Activated CD8-positive, alpha-beta T cell treated with anti-CD3 and anti-CD28 coated beads for 36 hours (primary cell): ENCODE measurements at regions not wholly inside any gene's neighbourhood (a gene's known extent, or its start where the extent isn't known, plus 50 kb on each side); places are given as distances from the start of the nearest gene placed in this dataset.

ENCODE experiments used
- ATAC-seq: fragments of 200-7000 bp; cut with Tn5 transposase; one replicate; pipeline ENCODE4 v1.10.0; 2021; ENCODE audit warnings: mild to moderate bottlenecking, moderate library complexity
- CTCF ChIA-PET: fragments of 350-600 bp; sonication (Branson Sonifier 250); formaldehyde crosslinking; loops from one replicate; lab custom pipeline; 2021; ENCODE audit warnings: antibody characterized with exemption; lab: Charles Lee
- POLR2A ChIA-PET: fragments of 350-600 bp; sonication (Branson Sonifier 250); formaldehyde crosslinking; loops from one replicate; lab custom pipeline; 2021; ENCODE audit warnings: antibody characterized with exemption; lab: Charles Lee
- DNase-seq: peaks from one replicate; pipeline ENCODE4 v3.0.0-alpha.2; 2020
- H3K27ac Mint-ChIP-seq: one replicate; pipeline ENCODE4 v1.8.0; 2021; ENCODE audit warnings: mild to moderate bottlenecking, mixed read lengths
- H3K27me3 Mint-ChIP-seq: one replicate; pipeline ENCODE4 v1.8.0; 2021; ENCODE audit warnings: mixed read lengths
- H3K36me3 Mint-ChIP-seq: one replicate; pipeline ENCODE4 v1.8.0; 2021; ENCODE audit warnings: low read depth, mixed read lengths
- H3K4me1 Mint-ChIP-seq: one replicate; pipeline ENCODE4 v1.8.0; 2021; ENCODE audit warnings: low read depth, mixed read lengths
- H3K4me3 Mint-ChIP-seq: one replicate; pipeline ENCODE4 v1.8.0; 2021; ENCODE audit warnings: mild to moderate bottlenecking, moderate library complexity, mixed read lengths
- H3K9me3 Mint-ChIP-seq: one replicate; pipeline ENCODE4 v1.8.0; 2021; ENCODE audit warnings: mixed read lengths
- CTCF ChIP-seq: fragments of 200-600 bp; IDR thresholded peaks from one replicate; pipeline ENCODE4 v1.8.0; 2022; ENCODE audit warnings: antibody characterized with exemption, mild to moderate bottlenecking
- intact Hi-C: fragments of 100-400 bp; cut with micrococcal nuclease; formaldehyde crosslinking; loops from one replicate; pipeline ENCODE4 v1.10.0; 2022

- DNase-seq (no peak), ATAC-seq (no peak)
- H3K27me3 Mint-ChIP-seq = peaks cover 6% of the 10 kb centered on the region
- no peak for TF ChIP-seq CTCF
- no peaks in the 10 kb centered on the region for H3K4me1 Mint-ChIP-seq
- no peaks in the 10 kb centered on the region for H3K36me3 Mint-ChIP-seq
- CTCF ChIA-PET = interaction anchor here (0.7 to 0.8 kb wide), 2 partner anchors 9 to 20 kb away, joined by 3 to 4 read pairs; no protein-coding TSS in a partner anchor
- POLR2A ChIA-PET = no interaction called here
- H3K9me3 Mint-ChIP-seq = peaks cover 13% of the 10 kb centered on the region
- intact Hi-C loops = no loop called here
- no peak overlapping the region for H3K27ac Mint-ChIP-seq
- H3K4me3 Mint-ChIP-seq = no peak overlapping the region
Measured at GRCh38 chr7:23980081-23980480, 270.1 kb downstream of the STK31 start.

- no peak overlapping the region for H3K27ac Mint-ChIP-seq
- peaks cover 9% of the 10 kb centered on the region for H3K27me3 Mint-ChIP-seq
- H3K36me3 Mint-ChIP-seq = no peaks in the 10 kb centered on the region
- intact Hi-C loops = no loop called here
- H3K4me1 Mint-ChIP-seq = no peaks in the 10 kb centered on the region
- DNase-seq = no peak
- no peak for ATAC-seq
- POLR2A ChIA-PET = no interaction called here
- peaks cover 13% of the 10 kb centered on the region for H3K9me3 Mint-ChIP-seq
- CTCF ChIA-PET = no interaction called here
- TF ChIP-seq CTCF = no peak
- no peak overlapping the region for H3K4me3 Mint-ChIP-seq
Measured at GRCh38 chr7:23981314-23981713, 271.3 kb downstream of the STK31 start.

GRCh38 chr7:23981758-23982157, 271.7 kb downstream of the STK31 start:
- POLR2A ChIA-PET = no interaction called here
- no peak overlapping the region for H3K4me3 Mint-ChIP-seq
- CTCF ChIA-PET = no interaction called here
- no peak overlapping the region for H3K27ac Mint-ChIP-seq
- no peak for TF ChIP-seq CTCF
- peaks cover 10% of the 10 kb centered on the region for H3K27me3 Mint-ChIP-seq
- intact Hi-C loops = no loop called here
- ATAC-seq = no peak
- peaks cover 13% of the 10 kb centered on the region for H3K9me3 Mint-ChIP-seq
- H3K36me3 Mint-ChIP-seq = no peaks in the 10 kb centered on the region
- no peaks in the 10 kb centered on the region for H3K4me1 Mint-ChIP-seq
- no peak for DNase-seq

GRCh38 chr7:24005517-24005916, 278.5 kb upstream of the NPY start:
- intact Hi-C loops = no loop called here
- no peak for DNase-seq
- ChIA-PET CTCF (no interaction called here), POLR2A (no interaction called here)
- H3K9me3 Mint-ChIP-seq = peaks cover 3% of the 10 kb centered on the region
- no peak for TF ChIP-seq CTCF
- peaks cover 7% of the 10 kb centered on the region for H3K27me3 Mint-ChIP-seq
- no peak overlapping the region for H3K27ac Mint-ChIP-seq
- H3K36me3 Mint-ChIP-seq = no peaks in the 10 kb centered on the region
- H3K4me3 Mint-ChIP-seq = no peak overlapping the region
- no peaks in the 10 kb centered on the region for H3K4me1 Mint-ChIP-seq
- ATAC-seq = no peak

- Mint-ChIP-seq H3K4me3 (no peak overlapping the region), H3K9me3 (peaks cover 6% of the 10 kb centered on the region), H3K36me3 (no peaks in the 10 kb centered on the region), H3K4me1 (no peaks in the 10 kb centered on the region), H3K27ac (no peak overlapping the region), H3K27me3 (peaks cover 14% of the 10 kb centered on the region)
- DNase-seq (no peak), ATAC-seq (no peak)
- TF ChIP-seq CTCF = no peak
- intact Hi-C loops = no loop called here
- POLR2A ChIA-PET = no interaction called here
- CTCF ChIA-PET = no interaction called here
Measured at GRCh38 chr7:24010495-24010894, 273.5 kb upstream of the NPY start.
